IPS DF 4.7 (cell line): ENCODE measurements at regions not wholly inside any gene's neighbourhood (a gene's known extent, or its start where the extent isn't known, plus 50 kb on each side); places are given as distances from the start of the nearest gene placed in this dataset.

Experiments used
- DNase-seq: peaks from one replicate; pipeline ENCODE4 v3.0.0-alpha.2; 2013; ENCODE audit warnings: low spot score; ENCODE audit errors: extremely low read depth

GRCh38 chr10:44850356-44850934, 60.7 kb upstream of the TMEM72 start:
- DNase-seq = no peak

- no peak for DNase-seq
Measured at GRCh38 chr10:44851413-44851812, 59.7 kb upstream of the TMEM72 start.

- DNase-seq = no peak
Measured at GRCh38 chr10:44851881-44852280, 59.3 kb upstream of the TMEM72 start.

GRCh38 chr10:44853148-44853734, 57.9 kb upstream of the TMEM72 start:
- DNase-seq = no peak

GRCh38 chr10:44853796-44854195, 57.3 kb upstream of the TMEM72 start:
- no peak for DNase-seq

GRCh38 chr10:44854693-44855350, 56.3 kb upstream of the TMEM72 start:
- no peak for DNase-seq

GRCh38 chr10:44856696-44857095, 54.4 kb upstream of the TMEM72 start:
- DNase-seq = no peak

- peak; percentile 79 for DNase-seq
Measured at GRCh38 chr10:44857363-44858016, 53.6 kb upstream of the TMEM72 start.

GRCh38 chr10:44858017-44858371, 53.1 kb upstream of the TMEM72 start:
- no peak for DNase-seq

GRCh38 chr10:44858988-44859387, 52.1 kb upstream of the TMEM72 start:
- DNase-seq = no peak

- no peak for DNase-seq
Measured at GRCh38 chr10:44859546-44860285, 51.4 kb upstream of the TMEM72 start.

GRCh38 chr10:44860811-44861736, 50.1 kb upstream of the TMEM72 start:
- no peak for DNase-seq
